ENCODE measurements at regions not wholly inside any gene's neighbourhood (a gene's known extent, or its start where the extent isn't known, plus 50 kb on each side); places are given as distances from the start of the nearest gene placed in this dataset.

DNA sequence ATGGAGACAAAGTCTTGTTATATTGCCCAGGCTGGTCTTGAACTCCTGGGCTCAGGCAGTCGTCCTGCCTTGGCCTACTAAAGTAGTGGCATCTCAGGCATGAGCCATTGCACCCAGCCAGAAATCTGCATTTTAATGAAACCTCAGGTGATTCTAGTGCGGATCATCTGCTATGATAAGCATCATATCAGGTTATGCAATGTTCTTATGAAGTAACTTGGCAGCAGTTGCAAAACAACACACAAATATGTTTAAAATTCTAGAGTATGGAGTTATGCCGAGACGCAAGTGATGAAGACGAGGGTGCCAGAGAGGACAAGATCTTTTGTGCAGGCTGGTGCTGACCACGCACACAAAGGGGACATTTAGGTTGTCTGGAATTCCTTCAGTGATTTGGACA is 153.2 kb upstream of the MEF2C start:
- DNase-seq (ENCODE audit: low read depth): no peak
- TF ChIP-seq, protein P1, sequence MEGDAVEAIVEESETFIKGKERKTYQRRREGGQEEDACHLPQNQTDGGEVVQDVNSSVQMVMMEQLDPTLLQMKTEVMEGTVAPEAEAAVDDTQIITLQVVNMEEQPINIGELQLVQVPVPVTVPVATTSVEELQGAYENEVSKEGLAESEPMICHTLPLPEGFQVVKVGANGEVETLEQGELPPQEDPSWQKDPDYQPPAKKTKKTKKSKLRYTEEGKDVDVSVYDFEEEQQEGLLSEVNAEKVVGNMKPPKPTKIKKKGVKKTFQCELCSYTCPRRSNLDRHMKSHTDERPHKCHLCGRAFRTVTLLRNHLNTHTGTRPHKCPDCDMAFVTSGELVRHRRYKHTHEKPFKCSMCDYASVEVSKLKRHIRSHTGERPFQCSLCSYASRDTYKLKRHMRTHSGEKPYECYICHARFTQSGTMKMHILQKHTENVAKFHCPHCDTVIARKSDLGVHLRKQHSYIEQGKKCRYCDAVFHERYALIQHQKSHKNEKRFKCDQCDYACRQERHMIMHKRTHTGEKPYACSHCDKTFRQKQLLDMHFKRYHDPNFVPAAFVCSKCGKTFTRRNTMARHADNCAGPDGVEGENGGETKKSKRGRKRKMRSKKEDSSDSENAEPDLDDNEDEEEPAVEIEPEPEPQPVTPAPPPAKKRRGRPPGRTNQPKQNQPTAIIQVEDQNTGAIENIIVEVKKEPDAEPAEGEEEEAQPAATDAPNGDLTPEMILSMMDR (IDR thresholded peaks at IDR 0.05; ENCODE audit: low read length, missing control alignments): no peak
- H3K4me3 ChIP-seq (replicated peaks; ENCODE audit: low read depth, low read length): no peak overlapping the region

DNA sequence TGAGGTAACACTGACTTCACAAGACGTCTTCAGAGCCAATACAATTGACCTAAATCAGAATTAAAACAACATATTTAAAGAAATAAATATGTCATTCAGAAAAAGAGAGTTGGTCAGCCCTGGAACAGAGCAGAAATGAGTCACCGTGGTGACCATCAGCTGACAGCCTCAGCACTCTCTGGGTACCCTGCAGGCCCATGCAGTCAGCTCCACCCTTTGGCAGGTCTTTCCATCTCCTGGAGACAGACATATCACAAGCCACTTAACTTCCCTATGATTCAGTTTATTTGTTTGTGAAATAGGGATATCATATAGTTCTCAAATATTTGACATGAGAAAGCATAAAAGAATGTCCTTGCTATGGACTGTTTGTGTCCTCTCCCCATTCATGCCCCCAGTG is 151.6 kb upstream of the MEF2C start:
- TF ChIP-seq, protein P1 (IDR thresholded peaks at IDR 0.05; ENCODE audit: low read length, missing control alignments): no peak
- H3K4me3 ChIP-seq (replicated peaks; ENCODE audit: low read depth, low read length): no peak overlapping the region
- no peak for DNase-seq (ENCODE audit: low read depth)

DNA sequence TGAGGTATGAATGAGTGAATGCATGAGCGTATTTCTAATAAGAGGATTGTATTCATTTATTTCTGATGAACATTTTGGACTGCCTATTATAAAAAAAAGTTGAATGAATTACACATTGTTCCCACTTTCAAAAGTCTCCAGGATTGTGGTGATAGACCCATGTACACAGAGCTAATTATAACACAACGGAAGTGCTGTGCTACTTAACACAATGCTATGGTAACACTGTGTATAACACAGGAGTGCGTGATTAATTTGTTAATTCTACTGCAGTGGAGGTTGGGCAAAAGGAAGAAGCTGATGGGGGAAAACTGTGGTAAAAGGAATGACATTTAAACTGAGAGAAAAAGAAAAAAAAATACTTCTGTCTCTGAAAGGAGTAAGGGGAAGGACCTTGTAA is 147.8 kb upstream of the MEF2C start:
- TF ChIP-seq, protein P1 (IDR thresholded peaks at IDR 0.05; ENCODE audit: low read length, missing control alignments): no peak
- DNase-seq (ENCODE audit: low read depth): no peak

DNA sequence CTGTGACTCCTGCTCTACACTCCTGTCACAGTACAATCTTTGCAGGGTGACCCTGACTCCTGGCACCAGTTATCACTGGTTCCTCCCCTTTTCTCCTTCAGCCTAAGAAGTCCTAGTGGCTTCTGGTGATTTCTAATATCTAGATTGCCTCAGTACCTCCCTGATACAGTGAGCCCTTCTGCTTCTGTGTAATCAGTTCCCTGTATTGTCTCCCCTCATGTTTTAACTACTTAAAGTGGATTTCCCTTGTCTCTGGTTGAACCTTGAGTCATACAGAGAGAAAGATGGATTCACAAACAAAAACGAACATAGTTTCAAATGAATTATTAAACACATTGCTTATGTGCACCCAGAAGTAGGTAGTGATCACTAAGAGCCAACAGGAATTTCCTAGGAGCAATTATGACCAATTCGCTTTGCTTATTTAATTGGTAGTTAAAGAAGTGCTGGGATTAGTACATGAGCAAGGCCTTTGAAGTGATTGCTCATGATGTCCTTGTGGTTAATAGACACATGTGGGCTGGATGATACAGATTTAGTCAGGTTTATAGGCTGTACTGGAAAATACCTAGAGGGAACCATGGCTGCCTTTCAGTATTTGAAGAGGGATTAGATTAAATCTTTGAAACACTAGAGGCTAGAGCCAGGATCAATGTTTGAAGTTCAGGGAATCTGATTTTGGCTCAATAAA is 145.8 kb upstream of the MEF2C start:
- TF ChIP-seq, protein P1 (IDR thresholded peaks at IDR 0.05; ENCODE audit: low read length, missing control alignments): no peak
- DNase-seq (ENCODE audit: low read depth): no peak
- H3K4me3 ChIP-seq (replicated peaks; ENCODE audit: low read depth, low read length): no peak overlapping the region

More for the DNA sequence above, 147.8 kb upstream of the MEF2C start:
- no peak overlapping the region for H3K4me3 ChIP-seq (replicated peaks; ENCODE audit: low read depth, low read length)

DNA sequence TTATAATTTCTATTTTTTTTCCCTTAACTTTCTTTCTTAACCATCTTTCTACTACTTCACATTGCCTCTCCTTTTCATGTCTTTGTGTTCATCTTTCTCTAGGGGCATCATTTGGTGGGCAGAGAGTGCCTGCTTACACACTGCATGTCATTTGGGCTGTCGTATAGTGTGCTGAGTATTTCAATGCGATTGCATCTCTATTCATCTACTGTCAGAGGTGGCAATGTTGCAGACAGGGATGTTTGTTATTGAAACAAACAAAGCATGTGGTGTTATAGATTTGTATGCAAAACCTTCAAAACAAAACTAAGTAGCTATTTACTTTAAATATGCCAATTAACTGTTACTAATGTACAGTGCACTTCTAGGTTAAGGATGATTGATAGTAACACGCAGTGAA is 141.1 kb upstream of the MEF2C start:
- DNase-seq (ENCODE audit: low read depth): no peak
- TF ChIP-seq, protein P1 (IDR thresholded peaks at IDR 0.05; ENCODE audit: low read length, missing control alignments): no peak

DNA sequence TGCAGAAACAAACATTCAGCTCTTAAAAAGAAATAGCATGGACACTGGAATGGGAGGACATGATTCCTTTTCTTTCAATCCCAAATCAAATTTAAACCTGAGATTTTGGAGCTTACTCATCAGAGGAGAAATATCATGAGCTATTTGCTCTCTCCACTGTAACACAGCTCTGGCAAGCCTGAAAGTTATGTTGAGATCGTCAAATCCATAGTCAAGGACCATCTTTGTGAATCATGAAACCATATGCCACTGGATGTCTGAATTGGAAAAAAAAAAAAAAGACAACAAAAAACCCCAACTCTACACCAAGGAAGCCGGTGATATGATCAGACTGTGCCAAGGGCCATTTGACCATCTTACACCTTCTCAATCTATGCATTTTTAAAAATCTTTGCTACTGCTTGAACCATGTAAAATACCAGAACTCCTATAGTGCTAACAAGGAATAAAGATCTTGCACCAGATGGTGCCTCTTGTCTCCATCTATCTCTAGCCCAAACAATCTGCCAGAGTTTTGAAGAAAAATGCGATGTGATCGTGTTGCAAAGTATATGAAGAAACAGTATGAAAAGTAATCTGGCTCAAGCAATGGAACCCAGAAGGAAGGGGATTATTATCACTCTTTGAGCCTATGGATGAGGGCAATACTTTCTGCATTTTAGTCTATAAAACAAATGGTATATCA is 138.1 kb upstream of the MEF2C start:
- H3K4me3 ChIP-seq (replicated peaks; ENCODE audit: low read depth, low read length): no peak overlapping the region
- TF ChIP-seq, protein P1 (IDR thresholded peaks at IDR 0.05; ENCODE audit: low read length, missing control alignments): no peak
- no peak for DNase-seq (ENCODE audit: low read depth)

More for the DNA sequence above, 141.1 kb upstream of the MEF2C start:
- no peak overlapping the region for H3K4me3 ChIP-seq (replicated peaks; ENCODE audit: low read depth, low read length)

All from fibroblast of pulmonary artery (primary cell).